Gastrocnemius medialis (tissue), 4 donors: ENCODE measurements at regions not wholly inside any gene's neighbourhood (a gene's known extent, or its start where the extent isn't known, plus 50 kb on each side); places are given as distances from the start of the nearest gene placed in this dataset.

Source experiments
- ATAC-seq, 2 donors: fragments of 150-250 bp; one replicate each; pipeline ENCODE4 v1.9.1; 2016
- DNase-seq, 2 donors: peaks; one replicate each; pipeline ENCODE4 v3.0.0-alpha.2; 2019
- H3K27ac ChIP-seq, 4 donors: fragments of 200-600 bp; sonication (generic); 1 replicate in 1 of 4; 2 replicates in 3 of 4; pipeline ENCODE4 v1.5.1; 2016 to 2018; ENCODE audit warnings: mild to moderate bottlenecking in 2 of 4, moderate library complexity in 1 of 4
- H3K27me3 ChIP-seq, 3 donors: fragments of 200-600 bp; sonication (generic) in 2 of 3; 1 replicate in 1 of 3; 2 replicates in 2 of 3; pipeline versions ENCODE4 v1.5.1 to v1.6.0; 2016 to 2019; ENCODE audit warnings: mild to moderate bottlenecking in 1 of 3, moderate library complexity in 1 of 3
- H3K36me3 ChIP-seq, 2 donors: fragments of 200-600 bp; sonication (generic) in 1 of 2; one replicate each; pipeline ENCODE4 v1.5.1; 2017 to 2018
- H3K4me1 ChIP-seq, 2 donors: fragments of 200-600 bp; sonication (generic) in 1 of 2; one replicate each; pipeline ENCODE4 v1.5.1; 2016 to 2017; ENCODE audit warnings: mild to moderate bottlenecking in 2 of 2
- H3K4me3 ChIP-seq, 4 donors: fragments of 200-600 bp; sonication (generic) in 3 of 4; 1 replicate in 1 of 4; 2 replicates in 3 of 4; pipeline ENCODE4 v1.5.1; 2016 to 2019; ENCODE audit warnings: mild to moderate bottlenecking in 2 of 4
- H3K9me3 ChIP-seq, 3 donors: fragments of 200-600 bp; sonication (generic) in 2 of 3; 1 replicate in 1 of 3; 2 replicates in 2 of 3; pipeline ENCODE4 v1.5.1; 2016 to 2019
- POLR2A ChIP-seq, 2 donors: fragments of 450-650 bp; IDR thresholded peaks; one replicate each; pipeline ENCODE4 v1.6.1; 2017; ENCODE audit warnings: antibody characterized with exemption in 2 of 2, mild to moderate bottlenecking in 2 of 2, moderate library complexity in 2 of 2
- in situ Hi-C, 4 donors: fragments of 200-750 bp; cut with MboI; loops; one replicate each; pipeline versions ENCODE4 v1.15.0 to v1.8.0; 2017; ENCODE audit warnings: low sequenced_read_pairs in 4 of 4
- intact Hi-C: fragments of 100-400 bp; cut with DNase I; formaldehyde crosslinking; loops from one replicate; pipeline ENCODE4 v1.15.1; 2023; ENCODE audit warnings: low total_unique reads
- TF ChIP-seq, protein P1 (sequence below), 5 experiments: fragments of 450-650 bp in 3 of 5; fragments of 200-600 bp in 2 of 5; sonication (generic) in 2 of 5; IDR thresholded peaks in 4 of 5; conservative IDR thresholded peaks in 1 of 5; 1 replicate in 4 of 5; 2 replicates in 1 of 5; pipeline ENCODE4 v1.5.1; 2016 to 2019; ENCODE audit warnings: antibody characterized with exemption in 5 of 5, mild to moderate bottlenecking in 3 of 5, moderate library complexity in 3 of 5

- peak; percentile 86 to 87 for ATAC-seq
- H3K27me3 ChIP-seq = no peaks in the 10 kb centered on the region
- H3K9me3 ChIP-seq = no peaks in the 10 kb centered on the region
- no peaks in the 10 kb centered on the region for H3K36me3 ChIP-seq
- no peak overlapping the region for H3K4me3 ChIP-seq
- no peak overlapping the region for H3K27ac ChIP-seq
- in situ Hi-C loops = loop anchor here in 1 of 4 donors (10.0 kb wide), 1 partner anchor 53 kb away; no protein-coding TSS in a partner anchor
- intact Hi-C loops = no loop called here
- TF ChIP-seq, protein P1, sequence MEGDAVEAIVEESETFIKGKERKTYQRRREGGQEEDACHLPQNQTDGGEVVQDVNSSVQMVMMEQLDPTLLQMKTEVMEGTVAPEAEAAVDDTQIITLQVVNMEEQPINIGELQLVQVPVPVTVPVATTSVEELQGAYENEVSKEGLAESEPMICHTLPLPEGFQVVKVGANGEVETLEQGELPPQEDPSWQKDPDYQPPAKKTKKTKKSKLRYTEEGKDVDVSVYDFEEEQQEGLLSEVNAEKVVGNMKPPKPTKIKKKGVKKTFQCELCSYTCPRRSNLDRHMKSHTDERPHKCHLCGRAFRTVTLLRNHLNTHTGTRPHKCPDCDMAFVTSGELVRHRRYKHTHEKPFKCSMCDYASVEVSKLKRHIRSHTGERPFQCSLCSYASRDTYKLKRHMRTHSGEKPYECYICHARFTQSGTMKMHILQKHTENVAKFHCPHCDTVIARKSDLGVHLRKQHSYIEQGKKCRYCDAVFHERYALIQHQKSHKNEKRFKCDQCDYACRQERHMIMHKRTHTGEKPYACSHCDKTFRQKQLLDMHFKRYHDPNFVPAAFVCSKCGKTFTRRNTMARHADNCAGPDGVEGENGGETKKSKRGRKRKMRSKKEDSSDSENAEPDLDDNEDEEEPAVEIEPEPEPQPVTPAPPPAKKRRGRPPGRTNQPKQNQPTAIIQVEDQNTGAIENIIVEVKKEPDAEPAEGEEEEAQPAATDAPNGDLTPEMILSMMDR (IDR thresholded peaks at IDR 0.05 in 4 of 5, conservative IDR thresholded peaks at IDR 0.05 in 1 of 5) = no peak
- DNase-seq = peak; percentile 30 to 49
- H3K4me1 ChIP-seq = peaks cover 11 to 19% of the 10 kb centered on the region in 2 donors
Observed at GRCh38 chr12:124637581-124637981, 70.2 kb upstream of the NCOR2 start.

DNA sequence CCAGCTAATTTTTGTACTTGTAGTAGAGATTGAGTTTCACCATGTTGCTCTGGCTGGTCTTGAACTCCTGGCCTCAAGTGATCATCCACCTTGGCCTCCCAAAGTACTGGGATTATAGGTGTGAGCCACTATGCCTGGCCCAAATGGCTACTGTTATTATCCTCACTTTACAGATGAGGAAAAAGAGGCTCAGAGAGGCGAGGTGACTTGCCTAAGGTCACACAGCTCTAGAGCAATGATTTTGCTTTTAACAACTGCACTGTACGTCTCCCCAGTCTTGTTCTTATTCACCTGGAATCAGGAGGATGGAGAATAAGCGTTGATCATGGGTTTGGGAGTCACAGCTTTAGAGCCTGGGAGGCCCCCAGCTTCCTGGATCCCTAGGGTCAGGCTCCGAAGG is 69.8 kb upstream of the NCOR2 start:
- in situ Hi-C loops = loop anchor here in 1 of 4 donors (10.0 kb wide), 1 partner anchor 52 kb away; no protein-coding TSS in a partner anchor
- no peak for TF ChIP-seq POLR2A (IDR thresholded peaks at IDR 0.05)
- TF ChIP-seq, protein P1 (IDR thresholded peaks at IDR 0.05 in 4 of 5, conservative IDR thresholded peaks at IDR 0.05 in 1 of 5) = no peak
- Histone ChIP-seq H3K4me3 (no peak overlapping the region), H3K27me3 (no peaks in the 10 kb centered on the region), H3K36me3 (no peaks in the 10 kb centered on the region), H3K4me1 (peaks cover 11 to 19% of the 10 kb centered on the region in 2 donors), H3K9me3 (no peaks in the 10 kb centered on the region), H3K27ac (no peak overlapping the region)
- DNase-seq = no peak
- intact Hi-C loops = no loop called here
- ATAC-seq = no peak

DNA sequence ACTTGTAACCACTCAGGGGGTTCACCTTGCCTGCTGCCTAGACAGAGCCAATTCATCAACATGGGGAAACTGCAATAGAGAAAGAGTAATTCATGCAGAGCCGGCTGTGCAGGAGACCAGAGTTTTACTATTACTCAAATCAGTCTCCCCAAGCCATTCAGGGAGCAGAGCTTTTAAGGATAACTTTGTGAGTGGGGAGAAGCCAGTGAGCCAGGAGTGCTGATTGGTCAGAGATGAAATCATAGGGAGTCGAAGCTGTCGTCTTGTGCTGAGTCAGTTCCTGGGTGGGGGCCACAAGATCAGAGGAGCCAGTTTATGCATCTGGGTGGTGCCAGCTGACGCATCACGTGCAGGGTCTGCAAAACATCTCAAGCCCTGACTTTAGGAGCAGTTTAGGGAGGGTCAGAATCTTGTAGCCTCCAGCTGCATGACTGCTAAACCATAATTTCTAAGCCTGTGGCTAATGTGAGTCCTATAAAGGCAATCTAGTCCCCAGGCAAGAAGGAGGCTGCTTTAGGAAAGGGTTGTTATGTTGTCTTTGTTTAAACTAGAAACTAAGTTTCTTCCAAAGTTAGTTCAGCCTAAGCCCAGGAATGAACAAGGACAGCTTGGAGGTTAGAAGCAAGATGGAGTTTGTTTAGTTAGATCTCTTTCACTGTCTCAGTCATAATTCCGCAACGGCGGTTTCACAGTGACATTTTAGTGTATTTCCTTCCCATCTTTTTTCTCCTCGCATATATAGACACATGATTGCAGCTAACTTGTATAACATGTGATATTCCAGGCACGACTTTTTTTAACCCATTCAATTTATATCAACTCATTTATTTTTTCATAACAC is 68.9 kb upstream of the NCOR2 start:
- DNase-seq = peak; percentile 36 to 62
- TF ChIP-seq, protein P1 (IDR thresholded peaks at IDR 0.05 in 4 of 5, conservative IDR thresholded peaks at IDR 0.05 in 1 of 5) = no peak
- TF ChIP-seq POLR2A (IDR thresholded peaks at IDR 0.05) = no peak

GRCh38 chr12:124635316-124635715 is 67.9 kb upstream of the NCOR2 start:
- no peak for ATAC-seq
- peaks cover 11 to 19% of the 10 kb centered on the region in 2 donors for H3K4me1 ChIP-seq
- H3K9me3 ChIP-seq = no peaks in the 10 kb centered on the region
- TF ChIP-seq, protein P1 (IDR thresholded peaks at IDR 0.05 in 4 of 5, conservative IDR thresholded peaks at IDR 0.05 in 1 of 5) = no peak
- TF ChIP-seq POLR2A (IDR thresholded peaks at IDR 0.05) = no peak
- no peak for DNase-seq
- no peaks in the 10 kb centered on the region for H3K27me3 ChIP-seq
- in situ Hi-C loops (loop anchor here in 1 of 4 donors (10.0 kb wide), 1 partner anchor 51 kb away; no protein-coding TSS in a partner anchor), intact Hi-C loops (no loop called here)
- H3K27ac ChIP-seq = no peak overlapping the region
- no peak overlapping the region for H3K4me3 ChIP-seq
- H3K36me3 ChIP-seq = no peaks in the 10 kb centered on the region

More for the DNA sequence above, 68.9 kb upstream of the NCOR2 start:
- Histone ChIP-seq H3K27ac (no peak overlapping the region), H3K36me3 (no peaks in the 10 kb centered on the region), H3K4me3 (no peak overlapping the region), H3K9me3 (no peaks in the 10 kb centered on the region), H3K27me3 (no peaks in the 10 kb centered on the region), H3K4me1 (peaks cover 11 to 19% of the 10 kb centered on the region in 2 donors)
- no peak for ATAC-seq
- intact Hi-C loops = no loop called here
- in situ Hi-C loops = loop anchor here in 1 of 4 donors (10.0 kb wide), 1 partner anchor 52 kb away; no protein-coding TSS in a partner anchor
